ENCODE measurements at regions not wholly inside any gene's neighbourhood (a gene's known extent, or its start where the extent isn't known, plus 50 kb on each side); places are given as distances from the start of the nearest gene placed in this dataset.
"Not testable (repeated sequence)": the region's sequence is repeated elsewhere in the genome, so short reads cannot be mapped to it uniquely, and the experiment has no call there.

- no peak for DNase-seq (ENCODE audit: low read depth)
Measured at GRCh38 chrX:110965409-110966090, 130.4 kb upstream of the PAK3 start.

GRCh38 chrX:110964786-110965185 lies 131.2 kb upstream of the PAK3 start:
- no peak for DNase-seq (ENCODE audit: low read depth)

- no peak for DNase-seq (ENCODE audit: low read depth)
Measured at GRCh38 chrX:110962451-110962850, 133.5 kb upstream of the PAK3 start.

- no peak for DNase-seq (ENCODE audit: low read depth)
Measured at GRCh38 chrX:110955706-110956105, 140.3 kb upstream of the PAK3 start.

- no peak for DNase-seq (ENCODE audit: low read depth)
Measured at GRCh38 chrX:110954428-110955100, 141.4 kb upstream of the PAK3 start.

GRCh38 chrX:110951472-110952269 lies 144.3 kb upstream of the PAK3 start:
- no peak for DNase-seq (ENCODE audit: low read depth)

- DNase-seq (ENCODE audit: low read depth): no peak
Measured at GRCh38 chrX:110944751-110945675, 149.4 kb upstream of the CHRDL1 start.

GRCh38 chrX:110944311-110944750 lies 148.7 kb upstream of the CHRDL1 start:
- DNase-seq (ENCODE audit: low read depth): no peak

- DNase-seq (ENCODE audit: low read depth): no peak
Measured at GRCh38 chrX:110941906-110942305, 146.3 kb upstream of the CHRDL1 start.

- no peak for DNase-seq (ENCODE audit: low read depth)
Measured at GRCh38 chrX:110938977-110939732, 143.5 kb upstream of the CHRDL1 start.

- no peak for DNase-seq (ENCODE audit: low read depth)
Measured at GRCh38 chrX:110924871-110925270, 129.3 kb upstream of the CHRDL1 start.

GRCh38 chrX:110920991-110921390 lies 125.4 kb upstream of the CHRDL1 start:
- no peak for DNase-seq (ENCODE audit: low read depth)

- DNase-seq (ENCODE audit: low read depth): no peak
Measured at GRCh38 chrX:110915570-110915969, 120.0 kb upstream of the CHRDL1 start.

- peak; percentile 6 for DNase-seq (ENCODE audit: low read depth)
Measured at GRCh38 chrX:110915111-110915510, 119.5 kb upstream of the CHRDL1 start.

GRCh38 chrX:110914281-110914680 lies 118.7 kb upstream of the CHRDL1 start:
- DNase-seq (ENCODE audit: low read depth): no peak

- DNase-seq (ENCODE audit: low read depth): not testable (repeated sequence)
Measured at GRCh38 chrX:110904747-110905146, 109.1 kb upstream of the CHRDL1 start.

GRCh38 chrX:110881971-110882370 lies 86.4 kb upstream of the CHRDL1 start:
- DNase-seq (ENCODE audit: low read depth): no peak

- DNase-seq (ENCODE audit: low read depth): no peak
Measured at GRCh38 chrX:110877326-110877725, 81.7 kb upstream of the CHRDL1 start.

GRCh38 chrX:110871839-110872238 lies 76.2 kb upstream of the CHRDL1 start:
- DNase-seq (ENCODE audit: low read depth): no peak

- no peak for DNase-seq (ENCODE audit: low read depth)
Measured at GRCh38 chrX:110866421-110866820, 70.8 kb upstream of the CHRDL1 start.

GRCh38 chrX:110863883-110864282 lies 68.3 kb upstream of the CHRDL1 start:
- DNase-seq (ENCODE audit: low read depth): no peak

Data from forelimb muscle (tissue), 1 donor.